ENCODE measurements at regions not wholly inside any gene's neighbourhood (a gene's known extent, or its start where the extent isn't known, plus 50 kb on each side); places are given as distances from the start of the nearest gene placed in this dataset.

DNA sequence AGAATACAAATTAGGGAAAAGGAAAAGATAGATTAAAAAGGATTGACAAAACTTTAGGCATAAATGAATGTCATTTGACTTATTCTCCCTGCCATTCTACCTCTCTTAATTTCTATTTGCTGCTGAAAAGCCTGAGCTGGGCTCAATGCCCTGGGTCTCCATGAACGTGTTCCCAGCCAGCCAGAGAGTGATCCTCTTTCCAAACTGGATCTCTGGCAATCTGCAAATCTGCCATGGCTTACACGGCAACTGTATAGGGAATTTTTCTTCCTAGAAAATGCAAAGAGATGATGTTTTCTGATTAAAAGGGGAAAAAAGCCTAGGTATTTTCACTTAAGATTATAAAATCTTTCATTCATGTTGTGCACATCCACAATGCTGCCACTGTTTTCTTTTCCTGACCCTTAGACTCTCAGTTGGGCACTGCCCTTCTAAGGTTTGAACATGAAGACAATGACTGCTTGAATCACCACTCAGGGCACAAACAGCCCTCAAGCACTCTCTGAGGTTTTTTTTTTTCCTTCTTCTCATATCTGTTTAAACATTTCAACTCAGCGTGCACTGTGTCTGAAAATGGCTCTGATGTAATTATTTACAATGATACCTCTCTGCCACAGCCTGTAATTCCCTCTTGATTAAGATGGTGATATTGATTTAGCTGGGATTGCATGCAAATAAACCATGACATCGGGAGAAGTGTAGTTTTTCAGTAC is 60.3 kb downstream of the DACT1 start:
- no peak for DNase-seq (ENCODE audit: low spot score)
- no peak overlapping the region for H3K27ac ChIP-seq (ENCODE audit: poor library complexity, severe bottlenecking)
- H3K9me3 ChIP-seq (ENCODE audit: severe bottlenecking) = no peaks in the 10 kb centered on the region
- ATAC-seq (ENCODE audit: low read depth) = no peak
- TF ChIP-seq, protein P1, sequence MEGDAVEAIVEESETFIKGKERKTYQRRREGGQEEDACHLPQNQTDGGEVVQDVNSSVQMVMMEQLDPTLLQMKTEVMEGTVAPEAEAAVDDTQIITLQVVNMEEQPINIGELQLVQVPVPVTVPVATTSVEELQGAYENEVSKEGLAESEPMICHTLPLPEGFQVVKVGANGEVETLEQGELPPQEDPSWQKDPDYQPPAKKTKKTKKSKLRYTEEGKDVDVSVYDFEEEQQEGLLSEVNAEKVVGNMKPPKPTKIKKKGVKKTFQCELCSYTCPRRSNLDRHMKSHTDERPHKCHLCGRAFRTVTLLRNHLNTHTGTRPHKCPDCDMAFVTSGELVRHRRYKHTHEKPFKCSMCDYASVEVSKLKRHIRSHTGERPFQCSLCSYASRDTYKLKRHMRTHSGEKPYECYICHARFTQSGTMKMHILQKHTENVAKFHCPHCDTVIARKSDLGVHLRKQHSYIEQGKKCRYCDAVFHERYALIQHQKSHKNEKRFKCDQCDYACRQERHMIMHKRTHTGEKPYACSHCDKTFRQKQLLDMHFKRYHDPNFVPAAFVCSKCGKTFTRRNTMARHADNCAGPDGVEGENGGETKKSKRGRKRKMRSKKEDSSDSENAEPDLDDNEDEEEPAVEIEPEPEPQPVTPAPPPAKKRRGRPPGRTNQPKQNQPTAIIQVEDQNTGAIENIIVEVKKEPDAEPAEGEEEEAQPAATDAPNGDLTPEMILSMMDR (IDR thresholded peaks at IDR 0.05; ENCODE audit: poor library complexity, severe bottlenecking) = no peak
- no peaks in the 10 kb centered on the region for H3K36me3 ChIP-seq (ENCODE audit: low read depth)
- H3K27me3 ChIP-seq (ENCODE audit: insufficient read depth, poor library complexity, severe bottlenecking) = no peaks in the 10 kb centered on the region
- H3K4me1 ChIP-seq (ENCODE audit: insufficient read depth, poor library complexity, severe bottlenecking) = no peaks in the 10 kb centered on the region
- H3K4me3 ChIP-seq (ENCODE audit: severe bottlenecking) = no peak overlapping the region

DNA sequence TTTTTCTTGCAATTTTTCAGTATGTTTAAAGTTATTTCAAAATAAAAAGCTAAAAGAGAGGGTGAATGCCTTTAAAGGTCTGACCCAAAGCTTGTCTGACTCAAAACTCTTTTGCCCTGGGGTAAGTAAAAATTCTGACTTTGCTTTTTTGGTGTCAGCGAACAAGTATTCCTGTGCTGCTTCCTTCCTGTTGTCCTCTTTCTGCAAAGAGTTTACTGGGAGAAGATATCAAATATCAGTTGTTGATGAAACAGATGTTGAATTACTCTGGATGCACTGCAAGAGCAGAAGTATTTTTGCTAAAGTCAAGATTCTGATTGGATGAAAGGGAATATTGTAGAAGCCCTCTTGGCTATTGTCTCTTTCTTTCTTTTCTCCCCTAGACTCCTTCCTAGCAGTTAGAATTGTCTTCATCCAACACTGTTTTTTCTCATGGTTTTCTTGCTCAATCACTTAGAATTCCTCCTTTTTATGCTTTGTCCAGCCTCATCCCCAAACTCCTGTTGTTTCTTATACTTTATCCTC is 62.0 kb downstream of the DACT1 start:
- Histone ChIP-seq H3K27me3 (ENCODE audit: insufficient read depth, poor library complexity, severe bottlenecking) (no peaks in the 10 kb centered on the region), H3K9me3 (ENCODE audit: severe bottlenecking) (no peaks in the 10 kb centered on the region), H3K4me1 (ENCODE audit: insufficient read depth, poor library complexity, severe bottlenecking) (no peaks in the 10 kb centered on the region), H3K4me3 (ENCODE audit: severe bottlenecking) (no peak overlapping the region), H3K36me3 (ENCODE audit: low read depth) (no peaks in the 10 kb centered on the region), H3K27ac (ENCODE audit: poor library complexity, severe bottlenecking) (no peak overlapping the region)
- ATAC-seq (ENCODE audit: low read depth) (no peak), DNase-seq (ENCODE audit: low spot score) (no peak)
- TF ChIP-seq, protein P1 (IDR thresholded peaks at IDR 0.05; ENCODE audit: poor library complexity, severe bottlenecking) = no peak

DNA sequence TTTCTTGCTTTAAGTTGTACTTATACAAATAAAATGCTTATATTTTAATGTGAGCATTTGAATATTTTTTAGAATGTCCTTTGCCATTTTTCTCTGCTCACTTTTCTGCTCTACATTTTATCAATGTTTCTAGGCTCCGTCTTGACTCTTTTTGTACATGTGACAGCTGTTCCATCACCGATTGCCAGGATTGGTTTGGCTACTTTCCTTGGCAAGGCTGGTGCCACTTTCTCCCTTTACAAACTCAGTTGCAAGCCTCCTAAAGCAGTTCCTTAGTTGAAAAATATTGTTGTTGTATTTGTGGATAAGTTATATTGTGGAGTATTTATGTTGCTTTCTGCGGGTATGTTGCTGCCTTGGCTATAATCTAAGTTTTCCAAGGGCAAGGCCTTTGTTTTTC is 63.4 kb downstream of the DACT1 start:
- H3K27ac ChIP-seq (ENCODE audit: poor library complexity, severe bottlenecking) = no peak overlapping the region
- no peaks in the 10 kb centered on the region for H3K9me3 ChIP-seq (ENCODE audit: severe bottlenecking)
- H3K36me3 ChIP-seq (ENCODE audit: low read depth) = no peaks in the 10 kb centered on the region
- no peaks in the 10 kb centered on the region for H3K27me3 ChIP-seq (ENCODE audit: insufficient read depth, poor library complexity, severe bottlenecking)
- TF ChIP-seq, protein P1 (IDR thresholded peaks at IDR 0.05; ENCODE audit: poor library complexity, severe bottlenecking) = no peak
- H3K4me3 ChIP-seq (ENCODE audit: severe bottlenecking) = no peak overlapping the region
- ATAC-seq (ENCODE audit: low read depth) (no peak), DNase-seq (ENCODE audit: low spot score) (no peak)
- no peaks in the 10 kb centered on the region for H3K4me1 ChIP-seq (ENCODE audit: insufficient read depth, poor library complexity, severe bottlenecking)

DNA sequence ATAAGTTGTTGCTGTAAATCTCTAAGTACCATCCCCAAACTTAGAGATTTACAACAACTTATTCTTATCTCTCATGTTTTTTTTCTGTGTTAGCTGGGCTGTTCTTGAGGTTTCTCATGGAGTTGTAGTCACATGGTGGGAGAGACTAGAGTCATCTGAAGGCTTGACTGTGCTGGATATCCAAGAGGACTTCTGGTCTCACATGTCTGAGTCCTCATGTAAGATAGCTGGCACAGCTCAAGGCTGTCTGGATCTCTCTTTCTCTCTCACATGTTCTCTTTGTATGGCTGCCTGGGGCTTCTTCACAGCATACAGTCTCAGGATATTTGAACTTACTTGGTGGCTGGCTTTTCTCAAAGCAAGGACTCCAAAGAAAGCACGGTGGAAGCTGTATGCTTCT is 63.8 kb downstream of the DACT1 start:
- Histone ChIP-seq H3K4me3 (ENCODE audit: severe bottlenecking) (no peak overlapping the region), H3K4me1 (ENCODE audit: insufficient read depth, poor library complexity, severe bottlenecking) (no peaks in the 10 kb centered on the region), H3K27me3 (ENCODE audit: insufficient read depth, poor library complexity, severe bottlenecking) (no peaks in the 10 kb centered on the region), H3K27ac (ENCODE audit: poor library complexity, severe bottlenecking) (no peak overlapping the region), H3K9me3 (ENCODE audit: severe bottlenecking) (no peaks in the 10 kb centered on the region), H3K36me3 (ENCODE audit: low read depth) (no peaks in the 10 kb centered on the region)
- TF ChIP-seq, protein P1 (IDR thresholded peaks at IDR 0.05; ENCODE audit: poor library complexity, severe bottlenecking) = no peak
- ATAC-seq (ENCODE audit: low read depth) (no peak), DNase-seq (ENCODE audit: low spot score) (no peak)

Measured in RWPE2 (cell line).